WTC11 (cell line): ENCODE measurements at regions not wholly inside any gene's neighbourhood (a gene's known extent, or its start where the extent isn't known, plus 50 kb on each side); places are given as distances from the start of the nearest gene placed in this dataset.

Source experiments
- ATAC-seq: fragments of 200-7000 bp; cut with Tn5 transposase; 2 replicates; pipeline ENCODE4 v1.10.0; 2021; ENCODE audit warnings: mild to moderate bottlenecking, moderate library complexity
- CTCF ChIA-PET: fragments of 300-600 bp; sonication (Branson Sonifier 250); formaldehyde crosslinking; loops from one replicate; lab custom pipeline; 2021; ENCODE audit warnings: antibody characterized with exemption; lab: Charles Lee
- POLR2A ChIA-PET: fragments of 350-600 bp; sonication (Branson Sonifier 250); formaldehyde crosslinking; loops from one replicate; lab custom pipeline; 2021; ENCODE audit warnings: antibody characterized with exemption; lab: Charles Lee
- DNase-seq: peaks from one replicate; pipeline ENCODE4 v3.0.0; 2021; ENCODE audit warnings: low spot score
- H3K27ac Mint-ChIP-seq: 2 replicates; pipeline ENCODE4 v1.8.0; 2021; ENCODE audit warnings: mixed read lengths
- H3K27me3 Mint-ChIP-seq: 2 replicates; pipeline ENCODE4 v1.8.0; 2021; ENCODE audit warnings: low read depth, mild to moderate bottlenecking, moderate library complexity, mixed read lengths
- H3K36me3 Mint-ChIP-seq: 2 replicates; pipeline ENCODE4 v1.8.0; 2021; ENCODE audit warnings: mixed read lengths
- H3K4me1 Mint-ChIP-seq: 2 replicates; pipeline ENCODE4 v1.8.0; 2022; ENCODE audit warnings: mixed read lengths
- H3K4me3 Mint-ChIP-seq: 2 replicates; pipeline ENCODE4 v1.8.0; 2021; ENCODE audit warnings: mild to moderate bottlenecking, moderate library complexity, mixed read lengths
- H3K9me3 Mint-ChIP-seq: 2 replicates; pipeline ENCODE4 v1.8.0; 2021; ENCODE audit warnings: mixed read lengths
- HMGA2 ChIP-seq: fragments of 250-450 bp; sonication (Bioruptor Pico); IDR thresholded peaks from 2 replicates; pipeline ENCODE4 v1.4.0; 2021; ENCODE audit warnings: mild to moderate bottlenecking, moderate library complexity
- NR3C1 ChIP-seq: sonication (generic); formaldehyde crosslinking; conservative IDR thresholded peaks from 2 replicates; pipeline ENCODE4 v1.8.1; 2023; ENCODE audit warnings: low read depth, mild to moderate bottlenecking, missing genetic modification reagents
- ZBTB21 ChIP-seq: sonication (generic); formaldehyde crosslinking; IDR thresholded peaks from 2 replicates; pipeline ENCODE4 v1.8.1; 2023; ENCODE audit warnings: mild to moderate bottlenecking, missing genetic modification reagents, borderline replicate concordance
- TF ChIP-seq, protein P1 (sequence below): sonication (generic); formaldehyde crosslinking; IDR thresholded peaks from 2 replicates; pipeline ENCODE4 v1.8.1; 2023; ENCODE audit warnings: mild to moderate bottlenecking, missing genetic modification reagents, borderline replicate concordance
- TF ChIP-seq, protein P2 (sequence below): sonication (generic); formaldehyde crosslinking; IDR thresholded peaks from 2 replicates; pipeline ENCODE4 v1.8.0; 2023; ENCODE audit warnings: missing genetic modification reagents

- TF ChIP-seq, protein P1, sequence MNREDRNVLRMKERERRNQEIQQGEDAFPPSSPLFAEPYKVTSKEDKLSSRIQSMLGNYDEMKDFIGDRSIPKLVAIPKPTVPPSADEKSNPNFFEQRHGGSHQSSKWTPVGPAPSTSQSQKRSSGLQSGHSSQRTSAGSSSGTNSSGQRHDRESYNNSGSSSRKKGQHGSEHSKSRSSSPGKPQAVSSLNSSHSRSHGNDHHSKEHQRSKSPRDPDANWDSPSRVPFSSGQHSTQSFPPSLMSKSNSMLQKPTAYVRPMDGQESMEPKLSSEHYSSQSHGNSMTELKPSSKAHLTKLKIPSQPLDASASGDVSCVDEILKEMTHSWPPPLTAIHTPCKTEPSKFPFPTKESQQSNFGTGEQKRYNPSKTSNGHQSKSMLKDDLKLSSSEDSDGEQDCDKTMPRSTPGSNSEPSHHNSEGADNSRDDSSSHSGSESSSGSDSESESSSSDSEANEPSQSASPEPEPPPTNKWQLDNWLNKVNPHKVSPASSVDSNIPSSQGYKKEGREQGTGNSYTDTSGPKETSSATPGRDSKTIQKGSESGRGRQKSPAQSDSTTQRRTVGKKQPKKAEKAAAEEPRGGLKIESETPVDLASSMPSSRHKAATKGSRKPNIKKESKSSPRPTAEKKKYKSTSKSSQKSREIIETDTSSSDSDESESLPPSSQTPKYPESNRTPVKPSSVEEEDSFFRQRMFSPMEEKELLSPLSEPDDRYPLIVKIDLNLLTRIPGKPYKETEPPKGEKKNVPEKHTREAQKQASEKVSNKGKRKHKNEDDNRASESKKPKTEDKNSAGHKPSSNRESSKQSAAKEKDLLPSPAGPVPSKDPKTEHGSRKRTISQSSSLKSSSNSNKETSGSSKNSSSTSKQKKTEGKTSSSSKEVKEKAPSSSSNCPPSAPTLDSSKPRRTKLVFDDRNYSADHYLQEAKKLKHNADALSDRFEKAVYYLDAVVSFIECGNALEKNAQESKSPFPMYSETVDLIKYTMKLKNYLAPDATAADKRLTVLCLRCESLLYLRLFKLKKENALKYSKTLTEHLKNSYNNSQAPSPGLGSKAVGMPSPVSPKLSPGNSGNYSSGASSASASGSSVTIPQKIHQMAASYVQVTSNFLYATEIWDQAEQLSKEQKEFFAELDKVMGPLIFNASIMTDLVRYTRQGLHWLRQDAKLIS: no peak
- TF ChIP-seq ZBTB21 (CRISPR knock-in tag): no peak
- TF ChIP-seq, protein P2, sequence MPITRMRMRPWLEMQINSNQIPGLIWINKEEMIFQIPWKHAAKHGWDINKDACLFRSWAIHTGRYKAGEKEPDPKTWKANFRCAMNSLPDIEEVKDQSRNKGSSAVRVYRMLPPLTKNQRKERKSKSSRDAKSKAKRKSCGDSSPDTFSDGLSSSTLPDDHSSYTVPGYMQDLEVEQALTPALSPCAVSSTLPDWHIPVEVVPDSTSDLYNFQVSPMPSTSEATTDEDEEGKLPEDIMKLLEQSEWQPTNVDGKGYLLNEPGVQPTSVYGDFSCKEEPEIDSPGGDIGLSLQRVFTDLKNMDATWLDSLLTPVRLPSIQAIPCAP (CRISPR knock-in tag): no peak
- no peak for TF ChIP-seq NR3C1
- TF ChIP-seq HMGA2 (CRISPR knock-in tag): no peak
- TF ChIP-seq, all 79 proteins: peak for 0
- DNase-seq (no peak), ATAC-seq (no peak)
- CTCF ChIA-PET: no interaction called here
- Mint-ChIP-seq H3K4me1 (peaks cover 56% of the 10 kb centered on the region), H3K9me3 (0 out of 2 replicates have a peak, but pooled peaks cover 4% of the 10 kb centered on the region), H3K27ac (no peak overlapping the region), H3K27me3 (peaks cover 8% of the 10 kb centered on the region), H3K4me3 (no peak overlapping the region), H3K36me3 (no peaks in the 10 kb centered on the region)
- POLR2A ChIA-PET: no interaction called here
Measured at GRCh38 chr5:148953711-148954110, 109.2 kb downstream of the SH3TC2 start.
